Ishikawa (cell line): ENCODE measurements at regions not wholly inside any gene's neighbourhood (a gene's known extent, or its start where the extent isn't known, plus 50 kb on each side); places are given as distances from the start of the nearest gene placed in this dataset.

Experiments
- CEBPB ChIP-seq: IDR thresholded peaks from 2 replicates; pipeline ENCODE4 v1.6.1; 2012
- CREB1 ChIP-seq: IDR thresholded peaks from 2 replicates; pipeline ENCODE4 v1.6.1; 2012; ENCODE audit warnings: low read depth
- EGR1 ChIP-seq: IDR thresholded peaks from 2 replicates; pipeline ENCODE4 v1.6.1; 2012
- EP300 ChIP-seq: IDR thresholded peaks from 2 replicates; pipeline ENCODE4 v1.6.1; 2012; ENCODE audit warnings: borderline replicate concordance
- FOXM1 ChIP-seq: IDR thresholded peaks from 2 replicates; pipeline ENCODE4 v1.6.1; 2012; ENCODE audit warnings: low read depth, borderline replicate concordance
- MAX ChIP-seq: IDR thresholded peaks from 2 replicates; pipeline ENCODE4 v1.6.1; 2012
- NFIC ChIP-seq: IDR thresholded peaks from 2 replicates; pipeline ENCODE4 v1.6.1; 2012
- RAD21 ChIP-seq: IDR thresholded peaks from 2 replicates; pipeline ENCODE4 v1.6.1; 2012; ENCODE audit warnings: low read depth
- TAF1 ChIP-seq: IDR thresholded peaks from 2 replicates; pipeline ENCODE4 v1.6.1; 2012; ENCODE audit warnings: low read depth, mild to moderate bottlenecking
- TCF12 ChIP-seq: IDR thresholded peaks from 2 replicates; pipeline ENCODE4 v1.6.1; 2012; ENCODE audit warnings: low read depth
- TEAD4 ChIP-seq: IDR thresholded peaks from 2 replicates; pipeline ENCODE4 v1.6.1; 2012
- YY1 ChIP-seq: IDR thresholded peaks from 2 replicates; pipeline ENCODE4 v1.6.1; 2012; ENCODE audit warnings: low read depth
- ZBTB7A ChIP-seq: IDR thresholded peaks from 2 replicates; pipeline ENCODE4 v1.6.1; 2012; ENCODE audit warnings: low read depth
- TF ChIP-seq, protein P1 (sequence below): IDR thresholded peaks from 2 replicates; pipeline ENCODE4 v1.6.1; 2012; ENCODE audit warnings: low read depth, mild to moderate bottlenecking
- TF ChIP-seq, protein P2 (sequence below): IDR thresholded peaks from 2 replicates; pipeline ENCODE4 v1.6.1; 2012

DNA sequence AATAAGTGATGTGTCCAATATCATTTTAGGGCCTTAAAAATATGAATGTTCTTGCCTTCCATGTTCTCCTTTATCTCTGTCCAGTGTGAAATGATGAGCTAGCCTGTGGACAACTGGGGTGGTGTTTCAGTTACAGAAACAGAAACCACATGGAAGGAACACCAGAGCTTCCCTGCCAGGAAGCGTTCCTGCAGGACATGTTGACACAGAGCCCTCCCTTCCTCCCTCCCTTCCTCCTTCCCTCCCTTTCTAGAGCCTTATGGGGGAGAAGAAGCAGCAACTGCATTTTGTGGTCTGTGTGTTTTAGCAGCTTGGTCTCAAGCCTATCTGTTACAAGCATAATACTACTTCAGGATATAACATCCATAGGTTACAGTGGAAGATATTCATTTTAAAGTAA lies 539.7 kb upstream of the NETO1 start:
- no peak for TF ChIP-seq FOXM1
- TF ChIP-seq, protein P1, sequence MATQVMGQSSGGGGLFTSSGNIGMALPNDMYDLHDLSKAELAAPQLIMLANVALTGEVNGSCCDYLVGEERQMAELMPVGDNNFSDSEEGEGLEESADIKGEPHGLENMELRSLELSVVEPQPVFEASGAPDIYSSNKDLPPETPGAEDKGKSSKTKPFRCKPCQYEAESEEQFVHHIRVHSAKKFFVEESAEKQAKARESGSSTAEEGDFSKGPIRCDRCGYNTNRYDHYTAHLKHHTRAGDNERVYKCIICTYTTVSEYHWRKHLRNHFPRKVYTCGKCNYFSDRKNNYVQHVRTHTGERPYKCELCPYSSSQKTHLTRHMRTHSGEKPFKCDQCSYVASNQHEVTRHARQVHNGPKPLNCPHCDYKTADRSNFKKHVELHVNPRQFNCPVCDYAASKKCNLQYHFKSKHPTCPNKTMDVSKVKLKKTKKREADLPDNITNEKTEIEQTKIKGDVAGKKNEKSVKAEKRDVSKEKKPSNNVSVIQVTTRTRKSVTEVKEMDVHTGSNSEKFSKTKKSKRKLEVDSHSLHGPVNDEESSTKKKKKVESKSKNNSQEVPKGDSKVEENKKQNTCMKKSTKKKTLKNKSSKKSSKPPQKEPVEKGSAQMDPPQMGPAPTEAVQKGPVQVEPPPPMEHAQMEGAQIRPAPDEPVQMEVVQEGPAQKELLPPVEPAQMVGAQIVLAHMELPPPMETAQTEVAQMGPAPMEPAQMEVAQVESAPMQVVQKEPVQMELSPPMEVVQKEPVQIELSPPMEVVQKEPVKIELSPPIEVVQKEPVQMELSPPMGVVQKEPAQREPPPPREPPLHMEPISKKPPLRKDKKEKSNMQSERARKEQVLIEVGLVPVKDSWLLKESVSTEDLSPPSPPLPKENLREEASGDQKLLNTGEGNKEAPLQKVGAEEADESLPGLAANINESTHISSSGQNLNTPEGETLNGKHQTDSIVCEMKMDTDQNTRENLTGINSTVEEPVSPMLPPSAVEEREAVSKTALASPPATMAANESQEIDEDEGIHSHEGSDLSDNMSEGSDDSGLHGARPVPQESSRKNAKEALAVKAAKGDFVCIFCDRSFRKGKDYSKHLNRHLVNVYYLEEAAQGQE: no peak
- no peak for TF ChIP-seq RAD21
- no peak for TF ChIP-seq TEAD4
- TF ChIP-seq ZBTB7A: no peak
- TF ChIP-seq MAX: no peak
- TF ChIP-seq, protein P2, sequence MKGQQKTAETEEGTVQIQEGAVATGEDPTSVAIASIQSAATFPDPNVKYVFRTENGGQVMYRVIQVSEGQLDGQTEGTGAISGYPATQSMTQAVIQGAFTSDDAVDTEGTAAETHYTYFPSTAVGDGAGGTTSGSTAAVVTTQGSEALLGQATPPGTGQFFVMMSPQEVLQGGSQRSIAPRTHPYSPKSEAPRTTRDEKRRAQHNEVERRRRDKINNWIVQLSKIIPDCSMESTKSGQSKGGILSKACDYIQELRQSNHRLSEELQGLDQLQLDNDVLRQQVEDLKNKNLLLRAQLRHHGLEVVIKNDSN: no peak
- no peak for TF ChIP-seq NFIC
- TF ChIP-seq EP300: no peak
- no peak for TF ChIP-seq EGR1
- no peak for TF ChIP-seq YY1
- TF ChIP-seq TCF12: no peak

DNA sequence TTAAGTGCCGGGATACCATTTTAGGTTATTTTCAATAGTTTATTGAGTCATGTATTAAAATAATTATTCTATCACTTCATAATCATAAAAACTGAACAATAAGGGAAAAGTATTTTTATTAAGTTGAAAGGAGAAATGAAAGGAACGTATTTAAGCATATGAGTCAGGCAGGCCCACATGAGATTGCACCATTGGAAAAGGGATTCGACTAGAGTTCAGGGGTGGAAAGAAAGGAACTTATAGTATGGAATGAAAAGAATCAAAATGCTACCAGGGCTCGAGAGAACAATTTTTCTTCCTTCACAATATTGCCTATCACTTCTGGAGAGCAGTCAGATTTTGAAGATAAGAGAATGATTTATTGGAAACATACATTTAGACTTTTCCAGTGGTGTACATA lies 516.5 kb upstream of the NETO1 start:
- TF ChIP-seq EGR1: no peak
- TF ChIP-seq CEBPB: no peak
- TF ChIP-seq TEAD4: no peak
- TF ChIP-seq FOXM1: no peak
- TF ChIP-seq, protein P2: no peak
- TF ChIP-seq YY1: no peak
- TF ChIP-seq MAX: no peak
- TF ChIP-seq EP300: no peak
- TF ChIP-seq TCF12: no peak
- no peak for TF ChIP-seq CREB1
- no peak for TF ChIP-seq TAF1

- TF ChIP-seq TEAD4 (no peak), TCF12 (no peak), CREB1 (no peak), EGR1 (no peak), EP300 (no peak), MAX (no peak), NFIC (no peak), RAD21 (no peak), YY1 (no peak), TAF1 (no peak), FOXM1 (no peak), ZBTB7A (no peak), CEBPB (no peak)
- TF ChIP-seq, protein P2: no peak
- TF ChIP-seq, protein P1: no peak
Measured at GRCh38 chr18:73381699-73382036, 513.9 kb upstream of the NETO1 start.

GRCh38 chr18:73381016-73381698 lies 513.4 kb upstream of the NETO1 start:
- TF ChIP-seq EP300 (no peak), TAF1 (no peak), RAD21 (no peak), NFIC (no peak), YY1 (no peak), CREB1 (no peak), MAX (no peak), TCF12 (no peak), FOXM1 (no peak), ZBTB7A (no peak), EGR1 (no peak), CEBPB (no peak), TEAD4 (no peak)
- TF ChIP-seq, protein P2: no peak
- TF ChIP-seq, protein P1: no peak
